Skeletal muscle tissue (tissue), 3 donors: ENCODE measurements at regions not wholly inside any gene's neighbourhood (a gene's known extent, or its start where the extent isn't known, plus 50 kb on each side); places are given as distances from the start of the nearest gene placed in this dataset.

Source experiments
- H3K27ac ChIP-seq: one replicate; pipeline ENCODE4 v1.7.0; 2013; ENCODE audit warnings: mild to moderate bottlenecking, low read depth, low read length, inconsistent platforms
- H3K27me3 ChIP-seq, 3 donors: one replicate each; pipeline ENCODE4 v1.7.0; 2013; ENCODE audit warnings: low read length in 3 of 3; ENCODE audit not compliant: control insufficient read depth in 3 of 3, insufficient read depth in 3 of 3
- H3K36me3 ChIP-seq, 3 donors: one replicate each; pipeline ENCODE4 v1.7.0; 2013; ENCODE audit warnings: low read length in 3 of 3; ENCODE audit not compliant: control insufficient read depth in 3 of 3, insufficient read depth in 3 of 3
- H3K4me1 ChIP-seq, 3 donors: one replicate each; pipeline ENCODE4 v1.7.0; 2013; ENCODE audit warnings: low read length in 3 of 3, mild to moderate bottlenecking in 3 of 3; ENCODE audit not compliant: control insufficient read depth in 3 of 3, insufficient read depth in 3 of 3
- H3K4me3 ChIP-seq, 3 donors: one replicate each; pipeline ENCODE4 v1.7.0; 2013; ENCODE audit warnings: low read length in 3 of 3
- H3K9ac ChIP-seq, 3 donors: one replicate each; pipeline ENCODE4 v1.7.0; 2013; ENCODE audit warnings: low read length in 3 of 3, mild to moderate bottlenecking in 3 of 3, moderate library complexity in 2 of 3, low read depth in 1 of 3
- H3K9me3 ChIP-seq, 3 donors: one replicate each; pipeline ENCODE4 v1.7.0; 2013; ENCODE audit warnings: low read length in 3 of 3; ENCODE audit not compliant: control insufficient read depth in 3 of 3
- donor health status: Osteomylitis.

- H3K4me3 ChIP-seq = no peak overlapping the region
- no peak overlapping the region for H3K27ac ChIP-seq
- no peak overlapping the region for H3K9ac ChIP-seq
- H3K4me1 ChIP-seq = no peaks in the 10 kb centered on the region
- no peaks in the 10 kb centered on the region for H3K36me3 ChIP-seq
- H3K9me3 ChIP-seq = no peaks in the 10 kb centered on the region
- no peaks in the 10 kb centered on the region for H3K27me3 ChIP-seq
Measured at GRCh38 chr9:115275753-115276152, 157.8 kb upstream of the TNC start.

- Histone ChIP-seq H3K9me3 (no peaks in the 10 kb centered on the region), H3K9ac (no peak overlapping the region), H3K27ac (no peak overlapping the region), H3K4me3 (no peak overlapping the region), H3K27me3 (no peaks in the 10 kb centered on the region), H3K4me1 (no peaks in the 10 kb centered on the region), H3K36me3 (no peaks in the 10 kb centered on the region)
Measured at GRCh38 chr9:115276621-115277020, 158.7 kb upstream of the TNC start.

DNA sequence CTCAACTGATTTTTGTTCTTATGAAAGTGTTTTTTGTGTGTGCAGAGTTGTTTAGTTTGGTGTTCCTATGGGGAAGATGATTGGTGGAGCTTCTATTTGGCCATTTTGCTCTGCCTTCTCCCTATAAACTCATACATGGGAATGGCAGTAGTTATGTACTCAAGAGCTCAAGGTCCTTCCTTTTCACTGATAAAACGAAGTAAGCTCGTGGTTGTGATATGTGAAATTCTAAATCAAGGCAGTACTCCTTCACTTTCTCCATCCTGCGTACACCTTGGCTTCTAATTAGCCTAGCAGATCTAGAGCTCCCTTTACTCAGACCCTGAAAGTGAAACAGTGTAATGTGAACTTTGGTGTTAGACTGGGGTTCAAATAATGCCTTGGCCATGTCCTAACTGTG is 159.3 kb upstream of the TNC start:
- Histone ChIP-seq H3K27ac (no peak overlapping the region), H3K4me1 (no peaks in the 10 kb centered on the region), H3K9me3 (no peaks in the 10 kb centered on the region), H3K27me3 (no peaks in the 10 kb centered on the region), H3K9ac (no peak overlapping the region), H3K4me3 (no peak overlapping the region), H3K36me3 (no peaks in the 10 kb centered on the region)

DNA sequence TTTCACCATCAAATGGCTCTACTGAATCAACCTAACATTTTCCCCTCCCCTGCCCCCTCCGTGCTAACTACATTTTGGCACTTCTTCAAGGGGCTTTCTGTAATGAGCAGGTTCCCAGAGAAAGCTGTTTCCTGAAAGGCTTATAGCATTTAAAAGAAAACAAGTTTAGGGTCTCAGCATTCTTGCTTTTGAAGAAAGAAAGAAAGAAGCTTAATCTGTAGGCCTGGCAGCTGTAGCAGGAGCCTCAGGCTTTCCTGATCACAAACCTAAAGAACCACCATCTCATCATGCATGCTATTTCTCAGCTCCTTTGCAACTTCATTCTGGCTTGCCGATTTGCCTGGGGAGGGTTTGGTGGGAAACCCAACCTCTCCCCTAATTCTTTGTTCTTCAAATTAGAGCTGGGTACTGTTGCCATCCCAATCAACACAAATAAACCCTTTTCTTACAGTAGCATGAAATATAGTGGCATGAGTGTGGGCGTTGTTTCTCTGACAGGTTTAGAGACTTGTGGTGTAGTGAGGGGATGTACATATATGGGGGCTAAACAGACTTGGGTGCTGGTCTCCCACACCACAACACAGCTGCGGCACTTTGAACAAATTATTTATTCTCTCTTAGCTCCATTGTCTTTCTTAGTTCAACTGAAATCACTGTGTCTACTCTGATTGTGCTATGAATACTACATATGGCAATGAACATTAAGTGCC is 160.5 kb upstream of the TNC start:
- H3K4me1 ChIP-seq = no peaks in the 10 kb centered on the region
- H3K36me3 ChIP-seq = no peaks in the 10 kb centered on the region
- H3K27ac ChIP-seq = no peak overlapping the region
- H3K27me3 ChIP-seq = no peaks in the 10 kb centered on the region
- H3K9me3 ChIP-seq = no peaks in the 10 kb centered on the region
- no peak overlapping the region for H3K9ac ChIP-seq
- H3K4me3 ChIP-seq = no peak overlapping the region

DNA sequence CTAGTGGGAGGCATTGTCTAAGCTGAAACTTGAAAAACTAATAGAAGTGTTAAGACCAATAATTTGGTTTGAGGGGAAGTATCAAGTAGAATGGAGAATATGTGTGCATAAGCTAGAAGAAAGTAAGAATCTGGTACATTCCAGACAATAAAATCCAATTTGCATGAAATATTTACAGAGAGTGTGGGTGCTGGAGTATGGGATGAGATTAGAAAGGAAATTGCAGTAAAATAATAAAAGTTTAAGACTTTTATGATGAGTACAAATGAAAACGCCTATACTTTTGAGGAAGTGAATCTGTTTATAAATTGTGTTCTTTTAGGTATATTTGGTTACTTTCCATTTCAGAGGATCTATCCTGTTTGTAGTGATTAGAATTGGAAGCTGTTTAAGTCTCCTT is 165.4 kb upstream of the TNC start:
- Histone ChIP-seq H3K27me3 (no peaks in the 10 kb centered on the region), H3K9ac (no peak overlapping the region), H3K4me3 (no peak overlapping the region), H3K9me3 (no peaks in the 10 kb centered on the region), H3K27ac (no peak overlapping the region), H3K36me3 (no peaks in the 10 kb centered on the region), H3K4me1 (no peaks in the 10 kb centered on the region)

DNA sequence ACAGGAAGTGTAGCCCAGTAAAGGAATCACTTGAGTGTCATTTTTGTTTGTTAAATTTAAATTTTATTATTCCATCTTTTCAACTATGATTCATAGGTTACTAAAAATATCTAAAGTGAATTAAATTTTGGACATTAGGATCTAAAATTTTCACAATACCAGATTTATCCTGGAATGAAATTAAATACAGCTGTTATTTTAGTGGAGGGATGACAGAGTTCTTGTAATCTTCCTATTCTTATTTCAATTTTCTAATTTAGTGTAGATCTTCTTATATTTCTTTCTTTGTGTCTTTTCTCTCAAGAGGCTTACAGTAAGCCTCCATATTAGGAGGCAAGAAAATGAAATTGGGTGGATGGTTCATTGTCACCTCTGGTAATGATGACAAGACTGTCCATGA is 167.9 kb upstream of the TNC start:
- Histone ChIP-seq H3K9ac (no peak overlapping the region), H3K27me3 (no peaks in the 10 kb centered on the region), H3K4me3 (no peak overlapping the region), H3K36me3 (no peaks in the 10 kb centered on the region), H3K9me3 (peaks cover 0 to 2% (median 0%) of the 10 kb centered on the region in 3 donors), H3K27ac (no peak overlapping the region), H3K4me1 (peaks cover 0 to 7% (median 0%) of the 10 kb centered on the region in 3 donors)

- Histone ChIP-seq H3K4me1 (peaks cover 0 to 7% (median 0%) of the 10 kb centered on the region in 3 donors), H3K27me3 (no peaks in the 10 kb centered on the region), H3K4me3 (no peak overlapping the region), H3K9ac (no peak overlapping the region), H3K27ac (no peak overlapping the region), H3K9me3 (peaks cover 0 to 2% (median 0%) of the 10 kb centered on the region in 3 donors), H3K36me3 (no peaks in the 10 kb centered on the region)
Measured at GRCh38 chr9:115286411-115286810, 168.5 kb upstream of the TNC start.

DNA sequence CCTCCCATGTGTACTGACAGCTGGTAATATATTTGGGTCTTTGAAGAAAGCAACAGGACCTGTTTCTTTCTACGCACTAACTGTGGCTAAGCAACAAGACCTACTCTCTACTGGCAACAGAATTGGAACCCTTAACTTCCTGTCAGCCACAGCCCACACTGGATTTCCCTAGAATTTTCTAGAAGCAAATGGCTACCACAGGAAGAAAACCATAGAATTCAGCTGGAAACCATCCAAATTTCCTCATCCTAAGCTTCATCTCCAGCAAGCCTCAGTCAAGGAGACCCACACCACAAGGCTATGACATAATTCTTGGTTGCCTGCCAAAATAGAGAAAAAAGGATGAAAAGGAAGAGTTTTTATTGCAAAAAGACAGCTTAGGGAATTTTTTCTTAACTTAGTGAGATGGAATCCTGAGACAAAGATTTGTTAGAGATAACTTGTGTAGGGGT is 171.8 kb upstream of the TNC start:
- Histone ChIP-seq H3K36me3 (no peaks in the 10 kb centered on the region), H3K27me3 (no peaks in the 10 kb centered on the region), H3K4me1 (peaks cover 0 to 7% (median 0%) of the 10 kb centered on the region in 3 donors), H3K9ac (no peak overlapping the region), H3K4me3 (no peak overlapping the region), H3K9me3 (peaks cover 0 to 2% (median 0%) of the 10 kb centered on the region in 3 donors), H3K27ac (no peak overlapping the region)

DNA sequence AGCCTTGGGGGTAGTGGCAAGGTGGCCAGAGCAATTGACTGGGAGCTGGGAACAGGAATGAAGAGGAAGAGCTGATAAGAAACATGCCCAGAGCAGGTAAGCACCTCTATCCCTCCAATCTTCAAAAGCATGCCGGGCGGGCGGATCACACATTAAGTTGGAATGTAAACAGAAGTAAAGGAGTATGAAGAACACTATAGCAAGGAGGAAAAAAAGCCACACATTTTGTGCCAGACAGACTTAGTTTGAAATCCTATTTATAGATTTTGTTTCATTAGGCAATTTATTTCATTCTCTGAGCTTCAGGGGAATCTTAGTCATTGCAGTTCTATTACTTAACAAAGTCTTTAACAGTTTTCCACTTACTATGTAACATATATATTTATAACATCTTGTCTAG is 173.9 kb upstream of the TNC start:
- H3K9ac ChIP-seq = no peak overlapping the region
- H3K4me1 ChIP-seq = peaks cover 0 to 7% (median 0%) of the 10 kb centered on the region in 3 donors
- no peak overlapping the region for H3K4me3 ChIP-seq
- H3K27ac ChIP-seq = no peak overlapping the region
- peaks cover 0 to 2% (median 0%) of the 10 kb centered on the region in 3 donors for H3K9me3 ChIP-seq
- no peaks in the 10 kb centered on the region for H3K36me3 ChIP-seq
- no peaks in the 10 kb centered on the region for H3K27me3 ChIP-seq

DNA sequence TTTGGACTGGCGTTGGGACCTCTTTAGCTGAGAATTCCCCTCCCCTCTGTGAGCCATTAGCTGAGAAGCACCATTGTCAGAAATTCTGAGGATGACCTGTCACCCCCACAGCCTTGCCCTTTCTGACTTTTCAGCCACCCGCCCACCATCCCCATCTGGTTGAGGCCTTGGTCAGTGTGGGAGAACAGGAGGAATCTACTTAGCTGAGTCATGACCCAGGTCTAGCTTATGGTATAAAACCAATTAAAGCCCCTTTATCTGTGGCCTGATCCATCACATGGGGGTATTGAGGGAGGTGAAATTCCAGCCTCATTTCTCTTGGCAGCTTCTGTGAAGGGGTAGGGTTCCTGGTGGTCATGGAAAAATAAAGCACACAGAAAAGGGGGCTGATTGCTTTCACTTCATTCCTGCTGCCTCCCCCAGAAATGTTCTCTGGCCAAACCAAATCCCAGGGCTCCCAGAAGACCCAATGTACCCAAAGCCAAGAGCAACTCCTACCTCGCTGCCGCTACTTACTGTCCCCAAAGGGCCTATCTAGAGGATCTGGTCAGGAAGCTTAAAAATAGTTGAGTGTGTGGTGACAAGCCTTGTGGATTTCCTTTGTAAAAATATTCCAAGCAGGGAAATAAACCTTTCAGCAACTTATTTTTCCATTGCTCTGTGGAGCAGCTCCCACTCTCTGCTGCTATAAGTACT is 174.8 kb upstream of the TNC start:
- H3K4me3 ChIP-seq = no peak overlapping the region
- H3K4me1 ChIP-seq = peaks cover 0 to 7% (median 0%) of the 10 kb centered on the region in 3 donors
- H3K27ac ChIP-seq = peak overlapping the region; percentile 3
- no peaks in the 10 kb centered on the region for H3K36me3 ChIP-seq
- peaks cover 0 to 2% (median 0%) of the 10 kb centered on the region in 3 donors for H3K9me3 ChIP-seq
- no peak overlapping the region for H3K9ac ChIP-seq
- H3K27me3 ChIP-seq = no peaks in the 10 kb centered on the region
